ENCODE measurements at regions not wholly inside any gene's neighbourhood (a gene's known extent, or its start where the extent isn't known, plus 50 kb on each side); places are given as distances from the start of the nearest gene placed in this dataset.

DNA sequence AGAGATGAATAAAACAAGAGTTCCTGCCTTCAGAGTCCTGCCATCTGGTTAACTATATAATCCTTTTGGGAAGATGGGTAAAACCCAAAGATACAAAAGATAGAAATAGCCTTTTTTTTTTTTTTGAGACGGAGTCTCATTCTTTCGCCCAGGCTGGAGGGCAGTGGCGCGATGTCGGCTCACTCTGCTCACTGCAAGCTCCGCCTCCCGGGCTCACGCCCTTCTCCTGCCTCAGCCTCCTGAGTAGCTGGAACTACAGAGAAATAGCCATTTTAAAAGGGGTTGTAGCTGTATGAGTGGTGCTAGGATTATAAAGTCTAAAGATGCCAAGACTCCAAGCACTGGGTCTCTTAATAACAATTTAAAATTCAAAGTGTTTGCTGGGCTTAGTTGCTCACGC is 97.2 kb downstream of the KDR start:
- H3K27ac ChIP-seq (ENCODE audit: low read depth, low read length): no peak overlapping the region
- RAD21 ChIA-PET (ENCODE audit: low non-redundant PET in 1 of 2, low total read pairs in 2 of 2, uncharacterized antibody in 2 of 2, unreplicated experiment in 2 of 2): no interaction called here
- H3K79me2 ChIP-seq (ENCODE audit: insufficient read depth, low read length): no peaks in the 10 kb centered on the region
- POLR2A ChIA-PET: no interaction called here
- ATAC-seq (no peak), DNase-seq (ENCODE audit: low read depth, low spot score) (no peak)
- no peak overlapping the region for H3K4me3 ChIP-seq (replicated peaks in 1 of 2; ENCODE audit: low read depth in 1 of 2, low read length in 2 of 2)
- no peaks in the 10 kb centered on the region for H3K9me3 ChIP-seq (ENCODE audit: control insufficient read depth in 1 of 2, insufficient read depth in 1 of 2, low read depth in 1 of 2, low read length in 2 of 2)
- BruUV-seq (replicated peaks): no TSS peak
- H3K9ac ChIP-seq (ENCODE audit: low read length): no peak overlapping the region
- H3K4me2 ChIP-seq (ENCODE audit: low read length): no peak overlapping the region
- no peak overlapping the region for H2AFZ ChIP-seq (ENCODE audit: low read depth, low read length, poor library complexity, severe bottlenecking)
- no peaks in the 10 kb centered on the region for H3K4me1 ChIP-seq (ENCODE audit: control insufficient read depth in 1 of 2, insufficient read depth in 2 of 2, low read length in 2 of 2)
- CTCF ChIA-PET: no interaction called here
- TF ChIP-seq CEBPB (IDR thresholded peaks at IDR 0.05; ENCODE audit: low read depth): no peak
- TF ChIP-seq JUND (IDR thresholded peaks at IDR 0.05): no peak
- no peak for TF ChIP-seq TCF7L2 (IDR thresholded peaks at IDR 0.05; ENCODE audit: borderline replicate concordance, extremely low read depth, insufficient read depth, insufficient read length)
- no peak for TF ChIP-seq POLR2AphosphoS5 (IDR thresholded peaks at IDR 0.05; ENCODE audit: low read depth, low read length)
- no peak for TF ChIP-seq SIN3A (IDR thresholded peaks at IDR 0.05; ENCODE audit: low read depth)
- TF ChIP-seq, protein P1, sequence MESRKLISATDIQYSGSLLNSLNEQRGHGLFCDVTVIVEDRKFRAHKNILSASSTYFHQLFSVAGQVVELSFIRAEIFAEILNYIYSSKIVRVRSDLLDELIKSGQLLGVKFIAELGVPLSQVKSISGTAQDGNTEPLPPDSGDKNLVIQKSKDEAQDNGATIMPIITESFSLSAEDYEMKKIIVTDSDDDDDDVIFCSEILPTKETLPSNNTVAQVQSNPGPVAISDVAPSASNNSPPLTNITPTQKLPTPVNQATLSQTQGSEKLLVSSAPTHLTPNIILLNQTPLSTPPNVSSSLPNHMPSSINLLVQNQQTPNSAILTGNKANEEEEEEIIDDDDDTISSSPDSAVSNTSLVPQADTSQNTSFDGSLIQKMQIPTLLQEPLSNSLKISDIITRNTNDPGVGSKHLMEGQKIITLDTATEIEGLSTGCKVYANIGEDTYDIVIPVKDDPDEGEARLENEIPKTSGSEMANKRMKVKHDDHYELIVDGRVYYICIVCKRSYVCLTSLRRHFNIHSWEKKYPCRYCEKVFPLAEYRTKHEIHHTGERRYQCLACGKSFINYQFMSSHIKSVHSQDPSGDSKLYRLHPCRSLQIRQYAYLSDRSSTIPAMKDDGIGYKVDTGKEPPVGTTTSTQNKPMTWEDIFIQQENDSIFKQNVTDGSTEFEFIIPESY (IDR thresholded peaks at IDR 0.05; ENCODE audit: extremely low read depth, insufficient replicate concordance, low read length): no peak
- intact Hi-C loops (cut with micrococcal nuclease): no loop called here
- H3K9me2 ChIP-seq (ENCODE audit: insufficient read depth): no peaks in the 10 kb centered on the region
- no peaks in the 10 kb centered on the region for H3K27me3 ChIP-seq (ENCODE audit: insufficient read depth, low read length)
- H4K20me1 ChIP-seq (ENCODE audit: insufficient read depth): no peaks in the 10 kb centered on the region
- no peaks in the 10 kb centered on the region for H3K36me3 ChIP-seq (ENCODE audit: control insufficient read depth in 1 of 2, insufficient read depth in 2 of 2, low read length in 2 of 2)

DNA sequence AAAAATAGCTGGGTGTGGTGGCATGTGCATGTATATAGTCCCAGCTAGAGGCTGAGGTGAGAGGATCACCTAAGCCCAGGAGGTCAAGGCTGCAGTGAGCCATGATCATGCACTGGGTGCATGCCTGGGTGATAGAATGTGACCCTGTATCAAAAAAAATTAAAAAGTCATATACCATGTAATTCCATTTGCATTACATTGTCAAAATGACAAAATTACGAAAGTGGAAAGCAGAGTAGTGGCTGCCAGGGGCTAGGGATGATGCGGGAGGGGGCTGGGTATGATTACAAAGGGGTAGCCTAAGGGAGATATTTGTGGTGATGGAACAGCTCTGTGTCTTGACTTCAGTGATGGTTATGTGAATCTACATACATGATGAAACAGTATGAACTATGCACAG is 97.8 kb downstream of the KDR start:
- Histone ChIP-seq H3K27me3 (ENCODE audit: insufficient read depth, low read length) (no peaks in the 10 kb centered on the region), H3K4me1 (ENCODE audit: control insufficient read depth in 1 of 2, insufficient read depth in 2 of 2, low read length in 2 of 2) (no peaks in the 10 kb centered on the region), H3K9me3 (ENCODE audit: control insufficient read depth in 1 of 2, insufficient read depth in 1 of 2, low read depth in 1 of 2, low read length in 2 of 2) (no peaks in the 10 kb centered on the region), H3K36me3 (ENCODE audit: control insufficient read depth in 1 of 2, insufficient read depth in 2 of 2, low read length in 2 of 2) (no peaks in the 10 kb centered on the region), H4K20me1 (ENCODE audit: insufficient read depth) (no peaks in the 10 kb centered on the region), H3K9me2 (ENCODE audit: insufficient read depth) (no peaks in the 10 kb centered on the region), H2AFZ (ENCODE audit: low read depth, low read length, poor library complexity, severe bottlenecking) (no peak overlapping the region), H3K9ac (ENCODE audit: low read length) (no peak overlapping the region), H3K4me2 (ENCODE audit: low read length) (no peak overlapping the region), H3K27ac (ENCODE audit: low read depth, low read length) (no peak overlapping the region), H3K79me2 (ENCODE audit: insufficient read depth, low read length) (no peaks in the 10 kb centered on the region), H3K4me3 (replicated peaks in 1 of 2; ENCODE audit: low read depth in 1 of 2, low read length in 2 of 2) (no peak overlapping the region)
- intact Hi-C loops (cut with micrococcal nuclease): no loop called here
- ATAC-seq (no peak), DNase-seq (ENCODE audit: low read depth, low spot score) (no peak)
- TF ChIP-seq SRF (IDR thresholded peaks at IDR 0.05; ENCODE audit: low read depth): no peak
- TF ChIP-seq YY1 (IDR thresholded peaks at IDR 0.05; ENCODE audit: extremely low read depth, insufficient replicate concordance, low read depth, low read length): no peak
- TF ChIP-seq POLR2AphosphoS5 (IDR thresholded peaks at IDR 0.05; ENCODE audit: low read depth, low read length): no peak
- TF ChIP-seq ZFX (IDR thresholded peaks at IDR 0.05): no peak
- TF ChIP-seq CBX3 (IDR thresholded peaks at IDR 0.05; ENCODE audit: low read depth): no peak
- no peak for TF ChIP-seq FOSL1 (IDR thresholded peaks at IDR 0.05; ENCODE audit: low read depth)
- no peak for TF ChIP-seq MAX (IDR thresholded peaks at IDR 0.05)
- no peak for TF ChIP-seq REST (IDR thresholded peaks at IDR 0.05; ENCODE audit: low read depth)
- TF ChIP-seq EGR1 (IDR thresholded peaks at IDR 0.05; ENCODE audit: low read depth): no peak
- no peak for TF ChIP-seq JUND (IDR thresholded peaks at IDR 0.05)
- ChIA-PET RAD21 (ENCODE audit: low non-redundant PET in 1 of 2, low total read pairs in 2 of 2, uncharacterized antibody in 2 of 2, unreplicated experiment in 2 of 2) (no interaction called here), POLR2A (no interaction called here), CTCF (no interaction called here)
- no TSS peak for BruUV-seq (replicated peaks)
